HEK293 (cell line): ENCODE measurements at regions not wholly inside any gene's neighbourhood (a gene's known extent, or its start where the extent isn't known, plus 50 kb on each side); places are given as distances from the start of the nearest gene placed in this dataset.

Source experiments
- CTCF ChIA-PET: fragments of 350-600 bp; formaldehyde crosslinking; extraction: SDS; loops from one replicate; lab custom pipeline; 2021; ENCODE audit warnings: antibody characterized with exemption; lab: Yijun Ruan, JAX
- POLR2A ChIA-PET: fragments of 300-600 bp; formaldehyde crosslinking; extraction: SDS; loops from one replicate; lab custom pipeline; 2020; ENCODE audit warnings: antibody characterized with exemption, inconsistent platforms; lab: Yijun Ruan, JAX
- H3K27ac ChIP-seq: fragments of 200-500 bp; sonication (Bioruptor generic); 2 replicates; pipeline ENCODE4 v1.5.1; 2014; ENCODE audit warnings: low read depth, low read length, control low read depth, inconsistent platforms; ENCODE audit errors: extremely low read depth
- H3K36me3 ChIP-seq, 2 experiments: fragments of 200-500 bp in 1 of 2; sonication (Bioruptor generic) in 1 of 2; 1 replicate in 1 of 2; 2 replicates in 1 of 2; pipeline ENCODE4 v1.5.1; 2014 to 2017; ENCODE audit warnings: inconsistent platforms in 2 of 2, low read length in 2 of 2; ENCODE audit not compliant: control insufficient read depth in 2 of 2, insufficient read depth in 1 of 2
- H3K4me1 ChIP-seq: fragments of 200-500 bp; sonication (Bioruptor generic); 2 replicates; pipeline ENCODE4 v1.5.1; 2014; ENCODE audit warnings: mild to moderate bottlenecking, low read length, inconsistent platforms; ENCODE audit not compliant: control insufficient read depth, insufficient read depth
- H3K4me3 ChIP-seq: 2 replicates; pipeline ENCODE4 v1.5.1; 2011; ENCODE audit warnings: low read depth, mild to moderate bottlenecking, control low read depth, low read length, moderate library complexity
- H3K9me3 ChIP-seq: fragments of 200-500 bp; sonication (Bioruptor generic); 2 replicates; pipeline ENCODE4 v1.5.1; 2014; ENCODE audit warnings: low read depth, low read length, inconsistent platforms; ENCODE audit not compliant: control insufficient read depth, insufficient read depth
- BCL11B ChIP-seq: fragments of 450-650 bp; formaldehyde crosslinking; IDR thresholded peaks from 2 replicates; pipeline ENCODE4 v1.5.1; 2016; ENCODE audit warnings: low read depth, missing biosample characterization, missing genetic modification characterization
- BCL6B ChIP-seq: fragments of 450-650 bp; formaldehyde crosslinking; IDR thresholded peaks from 2 replicates; pipeline ENCODE4 v1.5.1; 2017; ENCODE audit warnings: missing biosample characterization, missing genetic modification characterization
- FEZF1 ChIP-seq: fragments of 450-650 bp; formaldehyde crosslinking; IDR thresholded peaks from 2 replicates; pipeline ENCODE4 v1.5.1; 2016; ENCODE audit warnings: missing biosample characterization, missing genetic modification characterization
- GLI4 ChIP-seq: fragments of 450-650 bp; formaldehyde crosslinking; IDR thresholded peaks from 2 replicates; pipeline ENCODE4 v1.5.1; 2016; ENCODE audit warnings: missing biosample characterization, missing genetic modification characterization
- GLIS1 ChIP-seq: fragments of 450-650 bp; formaldehyde crosslinking; IDR thresholded peaks from 2 replicates; pipeline ENCODE4 v1.5.1; 2016; ENCODE audit warnings: missing biosample characterization, missing genetic modification characterization
- IKZF3 ChIP-seq: fragments of 450-650 bp; IDR thresholded peaks from 2 replicates; pipeline ENCODE4 v1.5.0; 2018; ENCODE audit warnings: missing biosample characterization, mild to moderate bottlenecking, missing genetic modification characterization, moderate library complexity
- KLF7 ChIP-seq: fragments of 450-650 bp; formaldehyde crosslinking; IDR thresholded peaks from 2 replicates; pipeline ENCODE4 v1.5.1; 2016; ENCODE audit warnings: missing biosample characterization, missing genetic modification characterization, borderline replicate concordance
- PBX3 ChIP-seq: sonication (generic); formaldehyde crosslinking; IDR thresholded peaks from 2 replicates; pipeline ENCODE4 v1.8.1; 2022; ENCODE audit warnings: mild to moderate bottlenecking, moderate library complexity, missing genetic modification reagents
- PRDM10 ChIP-seq: fragments of 450-650 bp; formaldehyde crosslinking; IDR thresholded peaks from 2 replicates; pipeline ENCODE4 v1.5.1; 2016; ENCODE audit warnings: missing biosample characterization, missing genetic modification characterization
- SALL2 ChIP-seq: fragments of 450-650 bp; formaldehyde crosslinking; IDR thresholded peaks from 2 replicates; pipeline ENCODE4 v1.5.0; 2017; ENCODE audit warnings: missing biosample characterization, mild to moderate bottlenecking, missing genetic modification characterization, borderline replicate concordance
- ZBTB11 ChIP-seq: fragments of 450-650 bp; formaldehyde crosslinking; conservative IDR thresholded peaks from 2 replicates; pipeline ENCODE4 v1.5.1; 2016; ENCODE audit warnings: low read depth, missing biosample characterization, missing genetic modification characterization
- ZNF114 ChIP-seq: fragments of 450-650 bp; formaldehyde crosslinking; IDR thresholded peaks from 2 replicates; pipeline ENCODE4 v1.5.0; 2017; ENCODE audit warnings: missing biosample characterization, missing genetic modification characterization
- ZNF148 ChIP-seq: fragments of 450-650 bp; formaldehyde crosslinking; IDR thresholded peaks from 2 replicates; pipeline ENCODE4 v1.5.0; 2017; ENCODE audit warnings: missing biosample characterization, missing genetic modification characterization, borderline replicate concordance
- ZNF350 ChIP-seq: fragments of 450-650 bp; formaldehyde crosslinking; IDR thresholded peaks from 2 replicates; pipeline ENCODE4 v1.5.0; 2017; ENCODE audit warnings: missing biosample characterization, mild to moderate bottlenecking, missing genetic modification characterization
- ZNF544 ChIP-seq: fragments of 450-650 bp; formaldehyde crosslinking; IDR thresholded peaks from 2 replicates; pipeline ENCODE4 v1.5.0; 2017; ENCODE audit warnings: missing biosample characterization, missing genetic modification characterization
- ZNF555 ChIP-seq: fragments of 450-650 bp; formaldehyde crosslinking; conservative IDR thresholded peaks from 2 replicates; pipeline ENCODE4 v1.5.1; 2017; ENCODE audit warnings: missing biosample characterization, mild to moderate bottlenecking, missing genetic modification characterization, inconsistent platforms
- ZNF623 ChIP-seq: fragments of 450-650 bp; formaldehyde crosslinking; IDR thresholded peaks from 2 replicates; pipeline ENCODE4 v1.5.1; 2016; ENCODE audit warnings: missing biosample characterization, missing genetic modification characterization
- ZNF704 ChIP-seq: fragments of 450-650 bp; formaldehyde crosslinking; IDR thresholded peaks from 2 replicates; pipeline ENCODE4 v1.5.1; 2016; ENCODE audit warnings: missing biosample characterization, missing genetic modification characterization
- ZNF837 ChIP-seq: fragments of 450-650 bp; formaldehyde crosslinking; IDR thresholded peaks from 2 replicates; pipeline ENCODE4 v1.5.1; 2016; ENCODE audit warnings: missing biosample characterization, missing genetic modification characterization
- ZNF843 ChIP-seq: fragments of 450-650 bp; formaldehyde crosslinking; IDR thresholded peaks from 2 replicates; pipeline ENCODE4 v1.5.1; 2016; ENCODE audit warnings: missing biosample characterization, missing genetic modification characterization
- ZSCAN18 ChIP-seq: fragments of 450-650 bp; formaldehyde crosslinking; IDR thresholded peaks from 2 replicates; pipeline ENCODE4 v1.5.1; 2016; ENCODE audit warnings: missing biosample characterization, missing genetic modification characterization

- CTCF ChIA-PET = no interaction called here
- Histone ChIP-seq H3K27ac (no peak overlapping the region), H3K4me3 (no peak overlapping the region), H3K36me3 (no peaks in the 10 kb centered on the region), H3K4me1 (no peaks in the 10 kb centered on the region), H3K9me3 (no peaks in the 10 kb centered on the region)
- POLR2A ChIA-PET = no interaction called here
- TF ChIP-seq BCL11B (tag by site-specific recombination) (no peak), ZNF544 (tag by site-specific recombination) (no peak), IKZF3 (no peak), ZNF623 (no peak), SALL2 (no peak), BCL6B (tag by site-specific recombination) (no peak), ZNF843 (no peak), ZNF148 (tag by site-specific recombination) (no peak), ZNF837 (tag by site-specific recombination) (no peak), FEZF1 (no peak), ZNF555 (tag by site-specific recombination) (no peak), GLIS1 (no peak), PRDM10 (tag by site-specific recombination) (no peak)
Measured at GRCh38 chr15:95958382-95958781, 372.1 kb upstream of the NR2F2 start.

- TF ChIP-seq GLI4 (tag by site-specific recombination) (no peak), ZNF114 (tag by site-specific recombination) (no peak), PBX3 (no peak), ZNF704 (no peak), KLF7 (tag by site-specific recombination) (no peak), ZBTB11 (tag by site-specific recombination) (no peak), ZNF350 (tag by site-specific recombination) (no peak), ZSCAN18 (tag by site-specific recombination) (no peak)
- CTCF ChIA-PET = no interaction called here
- H3K9me3 ChIP-seq = no peaks in the 10 kb centered on the region
- H3K4me3 ChIP-seq = no peak overlapping the region
- H3K27ac ChIP-seq = no peak overlapping the region
- POLR2A ChIA-PET = no interaction called here
- H3K4me1 ChIP-seq = no peaks in the 10 kb centered on the region
- H3K36me3 ChIP-seq = no peaks in the 10 kb centered on the region
Measured at GRCh38 chr15:95968856-95969255, 361.6 kb upstream of the NR2F2 start.
